Caco-2 (cell line): ENCODE measurements at regions not wholly inside any gene's neighbourhood (a gene's known extent, or its start where the extent isn't known, plus 50 kb on each side); places are given as distances from the start of the nearest gene placed in this dataset.

Experiments used
- BruUV-seq: library from RNA; stranded (reverse); fragments of 400-500 nt; replicated peaks from 2 replicates; lab custom pipeline; 2021; lab: Mats Ljungman, UMichigan
- CTCF ChIA-PET: fragments of 300-600 bp; sonication (Branson Sonifier 250); formaldehyde crosslinking; loops from one replicate; lab custom pipeline; 2022; ENCODE audit warnings: antibody characterized with exemption; lab: Charles Lee
- POLR2A ChIA-PET: fragments of 300-600 bp; sonication (Branson Sonifier 250); formaldehyde crosslinking; loops from one replicate; lab custom pipeline; 2022; ENCODE audit warnings: antibody characterized with exemption; lab: Charles Lee
- DNase-seq, 2 experiments: peaks; one replicate each; pipeline versions ENCODE4 v3.0.0 to v3.0.0-alpha.2; 2020 to 2022
- H3K27me3 ChIP-seq: replicated peaks from 2 replicates; pipeline ENCODE4 v1.6.0; 2011; ENCODE audit warnings: low read length; ENCODE audit not compliant: control insufficient read depth, insufficient read depth
- H3K36me3 ChIP-seq: 2 replicates; pipeline ENCODE4 v1.5.1; 2011; ENCODE audit warnings: low read length; ENCODE audit not compliant: control insufficient read depth, insufficient read depth
- H3K4me1 ChIP-seq: fragments of 250-450 bp; sonication (Bioruptor Pico); 2 replicates; pipeline ENCODE4 v1.5.1; 2020; ENCODE audit warnings: mild to moderate bottlenecking
- H3K4me3 ChIP-seq: 2 replicates; pipeline ENCODE4 v1.5.1; 2011; ENCODE audit warnings: low read depth, mild to moderate bottlenecking, control low read depth, low read length
- H3K9me3 ChIP-seq: fragments of 250-450 bp; sonication (Bioruptor Pico); 2 replicates; pipeline ENCODE4 v1.5.1; 2020; ENCODE audit warnings: mild to moderate bottlenecking, moderate library complexity
- H3K27ac Mint-ChIP-seq: one replicate; pipeline ENCODE4 v1.8.0; 2022; ENCODE audit warnings: mixed read lengths; ENCODE audit not compliant: unreplicated experiment
- H3K27me3 Mint-ChIP-seq: one replicate; pipeline ENCODE4 v1.8.0; 2022; ENCODE audit warnings: mixed read lengths; ENCODE audit not compliant: insufficient read depth, unreplicated experiment
- H3K36me3 Mint-ChIP-seq: one replicate; pipeline ENCODE4 v1.8.0; 2022; ENCODE audit warnings: mild to moderate bottlenecking, mixed read lengths; ENCODE audit not compliant: insufficient read depth, unreplicated experiment
- H3K4me1 Mint-ChIP-seq: one replicate; pipeline ENCODE4 v1.8.0; 2022; ENCODE audit warnings: low read depth, mixed read lengths; ENCODE audit not compliant: unreplicated experiment
- H3K4me3 Mint-ChIP-seq: one replicate; pipeline ENCODE4 v1.8.0; 2022; ENCODE audit warnings: mild to moderate bottlenecking, moderate library complexity, mixed read lengths; ENCODE audit not compliant: unreplicated experiment
- H3K9me3 Mint-ChIP-seq: one replicate; pipeline ENCODE4 v1.8.0; 2022; ENCODE audit warnings: mixed read lengths; ENCODE audit not compliant: unreplicated experiment
- CTCF ChIP-seq, 2 experiments: fragments of 200-600 bp in 1 of 2; IDR thresholded peaks; 1 replicate in 1 of 2; 2 replicates in 1 of 2; pipeline versions ENCODE4 v1.5.1 to v1.8.0; 2011 to 2022; ENCODE audit warnings: antibody characterized with exemption in 1 of 2, control low read depth in 1 of 2, inconsistent platforms in 1 of 2, low read depth in 1 of 2, low read length in 1 of 2, mild to moderate bottlenecking in 1 of 2, moderate library complexity in 1 of 2; ENCODE audit not compliant: insufficient read depth in 1 of 2, severe bottlenecking in 1 of 2, unreplicated experiment in 1 of 2
- intact Hi-C: fragments of 100-400 bp; cut with micrococcal nuclease; formaldehyde crosslinking; loops from one replicate; pipeline ENCODE4 v1.10.0; 2022; ENCODE audit not compliant: unreplicated experiment

DNA sequence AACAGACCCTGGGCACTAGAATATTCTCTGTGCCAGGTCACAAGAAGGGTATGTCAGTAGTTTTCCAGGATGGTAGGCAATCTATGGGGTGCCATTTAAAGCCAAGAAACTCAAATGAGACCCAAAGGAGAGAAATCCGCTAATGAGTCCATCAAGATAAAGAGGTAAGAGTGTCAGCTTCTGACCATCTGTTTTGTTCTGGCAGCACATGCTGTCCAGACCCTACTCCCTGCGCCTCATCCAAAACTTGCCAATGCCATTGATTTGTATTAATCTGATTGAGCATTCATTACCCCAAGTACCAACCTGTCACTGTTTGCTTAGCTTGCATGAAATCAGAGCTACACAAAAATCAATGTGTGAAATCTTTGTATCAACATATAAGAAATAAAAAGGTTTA, 229.0 kb downstream of the BLID start:
- BruUV-seq = no TSS peak
- POLR2A ChIA-PET = no interaction called here
- no peaks in the 10 kb centered on the region for H3K9me3 Mint-ChIP-seq

DNA sequence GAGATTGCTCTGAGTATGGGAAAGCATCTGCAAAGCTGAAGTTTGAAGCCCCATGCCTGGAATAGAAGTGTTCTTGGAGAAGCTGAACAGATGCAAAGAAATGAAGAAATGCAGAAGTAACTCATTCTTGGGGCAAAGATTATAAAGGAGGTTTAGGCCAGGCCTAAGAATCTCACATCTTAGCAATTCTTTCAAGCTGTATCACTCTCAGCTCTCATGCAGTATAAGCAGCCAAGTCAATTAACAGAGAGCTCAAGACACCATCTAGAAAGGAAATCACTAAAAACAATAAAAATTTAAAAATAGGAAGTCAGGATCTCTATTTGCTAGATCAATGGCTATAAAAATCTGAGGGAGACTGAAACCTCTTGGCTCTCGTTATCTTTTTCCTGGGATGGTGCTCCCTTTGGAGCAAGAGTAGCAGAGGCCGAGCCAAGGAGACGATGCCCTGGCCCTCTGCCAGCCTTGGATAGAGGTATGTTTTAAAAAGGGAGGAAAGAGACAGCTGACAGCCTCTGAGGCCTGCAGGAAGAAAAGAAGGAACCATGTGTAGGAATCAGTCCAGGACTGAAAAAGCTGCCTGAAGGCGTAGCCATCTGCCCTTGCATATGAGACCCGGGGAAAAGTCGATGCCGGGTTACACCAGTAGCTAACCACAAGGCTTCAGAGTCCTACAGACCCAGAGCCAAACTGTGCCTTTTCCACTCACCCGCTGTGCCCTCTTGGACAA, 229.8 kb downstream of the BLID start:
- Mint-ChIP-seq H3K27ac (no peak overlapping the region), H3K36me3 (no peaks in the 10 kb centered on the region), H3K4me1 (no peaks in the 10 kb centered on the region), H3K27me3 (peaks cover 9% of the 10 kb centered on the region), H3K9me3 (no peaks in the 10 kb centered on the region), H3K4me3 (no peak overlapping the region)
- intact Hi-C loops = no loop called here
- TF ChIP-seq CTCF (IDR thresholded peaks at IDR 0.05; ENCODE audit: insufficient read depth in 1 of 2, low read depth in 1 of 2, low read length in 1 of 2, severe bottlenecking in 1 of 2, unreplicated experiment in 1 of 2) = no peak
- Histone ChIP-seq H3K4me3 (no peak overlapping the region), H3K4me1 (no peaks in the 10 kb centered on the region), H3K9me3 (no peaks in the 10 kb centered on the region), H3K27me3 (no peaks in the 10 kb centered on the region; the same call in 1 of the 2 replicates), H3K36me3 (no peaks in the 10 kb centered on the region)
- no TSS peak for BruUV-seq
- ChIA-PET POLR2A (no interaction called here), CTCF (no interaction called here)
- no peak for DNase-seq

More for the DNA sequence above, 229.0 kb downstream of the BLID start:
- Mint-ChIP-seq H3K4me3 (no peak overlapping the region), H3K27me3 (peaks cover 9% of the 10 kb centered on the region), H3K4me1 (no peaks in the 10 kb centered on the region), H3K27ac (no peak overlapping the region), H3K36me3 (no peaks in the 10 kb centered on the region)
- CTCF ChIA-PET = no interaction called here
- no peak for DNase-seq
- H3K36me3 ChIP-seq = no peaks in the 10 kb centered on the region
- intact Hi-C loops = no loop called here
- no peaks in the 10 kb centered on the region for H3K4me1 ChIP-seq
- no peaks in the 10 kb centered on the region; the same call in 1 of the 2 replicates for H3K27me3 ChIP-seq
- no peak for TF ChIP-seq CTCF (IDR thresholded peaks at IDR 0.05; ENCODE audit: insufficient read depth in 1 of 2, low read depth in 1 of 2, low read length in 1 of 2, severe bottlenecking in 1 of 2, unreplicated experiment in 1 of 2)
- no peaks in the 10 kb centered on the region for H3K9me3 ChIP-seq
- H3K4me3 ChIP-seq = no peak overlapping the region

- BruUV-seq = no TSS peak
- CTCF ChIA-PET = no interaction called here
- peaks cover 12% of the 10 kb centered on the region for H3K27me3 Mint-ChIP-seq
- H3K27ac Mint-ChIP-seq = no peak overlapping the region
- Histone ChIP-seq H3K4me1 (no peaks in the 10 kb centered on the region), H3K27me3 (no peaks in the 10 kb centered on the region; the same call in 1 of the 2 replicates), H3K36me3 (no peaks in the 10 kb centered on the region), H3K4me3 (no peak overlapping the region), H3K9me3 (no peaks in the 10 kb centered on the region)
- TF ChIP-seq CTCF (IDR thresholded peaks at IDR 0.05; ENCODE audit: insufficient read depth in 1 of 2, low read depth in 1 of 2, low read length in 1 of 2, severe bottlenecking in 1 of 2, unreplicated experiment in 1 of 2) = no peak
- no peaks in the 10 kb centered on the region for H3K9me3 Mint-ChIP-seq
- POLR2A ChIA-PET = no interaction called here
- H3K4me1 Mint-ChIP-seq = no peaks in the 10 kb centered on the region
- no peaks in the 10 kb centered on the region for H3K36me3 Mint-ChIP-seq
- H3K4me3 Mint-ChIP-seq = no peak overlapping the region
- intact Hi-C loops = no loop called here
- no peak for DNase-seq
These were observed 231.4 kb downstream of the BLID start for GRCh38 chr11:121884626-121885025.
